GM12878 (cell line): ENCODE measurements at regions not wholly inside any gene's neighbourhood (a gene's known extent, or its start where the extent isn't known, plus 50 kb on each side); places are given as distances from the start of the nearest gene placed in this dataset.

Experiments used
- DPF2 ChIP-seq: fragments of 450-650 bp; IDR thresholded peaks from 2 replicates; pipeline ENCODE4 v1.6.1; 2017; ENCODE audit warnings: mild to moderate bottlenecking
- MTA3 ChIP-seq: IDR thresholded peaks from 2 replicates; pipeline ENCODE4 v1.6.1; 2012; ENCODE audit warnings: low read length, inconsistent platforms, borderline replicate concordance
- RFX5 ChIP-seq: IDR thresholded peaks from 2 replicates; pipeline ENCODE4 v1.6.1; 2011; ENCODE audit warnings: low read depth, low read length, improper control_type of control experiment
- TCF7 ChIP-seq: IDR thresholded peaks from 2 replicates; pipeline ENCODE4 v1.6.1; 2014; ENCODE audit warnings: antibody characterized with exemption, borderline replicate concordance
- ZNF384 ChIP-seq: IDR thresholded peaks from 2 replicates; pipeline ENCODE4 v1.6.1; 2012; ENCODE audit warnings: low read depth, mild to moderate bottlenecking, low read length, improper control_type of control experiment, borderline replicate concordance
- TF ChIP-seq, protein P1 (sequence below), 3 experiments: IDR thresholded peaks in 2 of 3; conservative IDR thresholded peaks in 1 of 3; 2 replicates each; pipeline ENCODE4 v1.5.1; 2011; ENCODE audit warnings: low read depth in 3 of 3, low read length in 3 of 3, mild to moderate bottlenecking in 3 of 3, control low read depth in 2 of 3, moderate library complexity in 2 of 3, inconsistent platforms in 1 of 3, mixed read lengths in 1 of 3; ENCODE audit not compliant: control insufficient read depth in 2 of 3, insufficient read depth in 1 of 3; ENCODE audit errors: extremely low read depth in 1 of 3
- TF ChIP-seq, protein P2 (sequence below): IDR thresholded peaks from 2 replicates; pipeline ENCODE4 v1.6.1; 2011; ENCODE audit warnings: low read depth, mild to moderate bottlenecking, low read length, moderate library complexity, borderline replicate concordance; ENCODE audit errors: extremely low read depth
- TF ChIP-seq, protein P3 (sequence below): fragments of 450-650 bp; conservative IDR thresholded peaks from 2 replicates; pipeline ENCODE4 v1.6.1; 2017; ENCODE audit warnings: mild to moderate bottlenecking, moderate library complexity
- TF ChIP-seq, protein P4 (sequence below): IDR thresholded peaks from 2 replicates; pipeline ENCODE4 v1.6.1; 2012; ENCODE audit warnings: low read depth, low read length, improper control_type of control experiment
- TF ChIP-seq, protein P5 (sequence below): fragments of 450-650 bp; IDR thresholded peaks from 2 replicates; pipeline ENCODE4 v1.6.1; 2017; ENCODE audit warnings: mild to moderate bottlenecking, moderate library complexity

DNA sequence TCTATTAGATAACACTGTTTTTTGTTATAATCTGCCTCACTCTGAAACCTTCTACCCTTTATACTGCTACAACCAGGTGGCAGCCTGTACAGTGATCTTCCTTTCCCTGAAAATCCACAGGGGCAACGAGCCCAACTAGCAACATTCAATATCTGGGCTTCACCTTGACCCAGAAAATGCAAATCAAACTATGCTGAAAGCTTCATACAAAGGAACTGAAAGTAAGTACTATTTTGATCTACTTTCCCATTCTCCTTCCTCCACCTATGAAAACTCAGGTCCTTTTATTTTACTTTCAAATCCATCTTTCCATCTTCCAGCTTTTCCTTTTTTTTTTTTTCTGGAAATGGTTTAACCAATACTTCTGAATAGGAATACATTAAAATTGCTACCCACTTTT, 175.8 kb upstream of the CCDC150 start:
- TF ChIP-seq RFX5 (no peak), TCF7 (no peak), ZNF384 (no peak), MTA3 (no peak), DPF2 (no peak)
- TF ChIP-seq, protein P1, sequence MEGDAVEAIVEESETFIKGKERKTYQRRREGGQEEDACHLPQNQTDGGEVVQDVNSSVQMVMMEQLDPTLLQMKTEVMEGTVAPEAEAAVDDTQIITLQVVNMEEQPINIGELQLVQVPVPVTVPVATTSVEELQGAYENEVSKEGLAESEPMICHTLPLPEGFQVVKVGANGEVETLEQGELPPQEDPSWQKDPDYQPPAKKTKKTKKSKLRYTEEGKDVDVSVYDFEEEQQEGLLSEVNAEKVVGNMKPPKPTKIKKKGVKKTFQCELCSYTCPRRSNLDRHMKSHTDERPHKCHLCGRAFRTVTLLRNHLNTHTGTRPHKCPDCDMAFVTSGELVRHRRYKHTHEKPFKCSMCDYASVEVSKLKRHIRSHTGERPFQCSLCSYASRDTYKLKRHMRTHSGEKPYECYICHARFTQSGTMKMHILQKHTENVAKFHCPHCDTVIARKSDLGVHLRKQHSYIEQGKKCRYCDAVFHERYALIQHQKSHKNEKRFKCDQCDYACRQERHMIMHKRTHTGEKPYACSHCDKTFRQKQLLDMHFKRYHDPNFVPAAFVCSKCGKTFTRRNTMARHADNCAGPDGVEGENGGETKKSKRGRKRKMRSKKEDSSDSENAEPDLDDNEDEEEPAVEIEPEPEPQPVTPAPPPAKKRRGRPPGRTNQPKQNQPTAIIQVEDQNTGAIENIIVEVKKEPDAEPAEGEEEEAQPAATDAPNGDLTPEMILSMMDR (IDR thresholded peaks at IDR 0.05 in 2 of 3, conservative IDR thresholded peaks at IDR 0.05 in 1 of 3; ENCODE audit: control insufficient read depth in 2 of 3, extremely low read depth in 1 of 3, insufficient read depth in 1 of 3, low read depth in 3 of 3, low read length in 3 of 3), result no peak
- TF ChIP-seq, protein P2, sequence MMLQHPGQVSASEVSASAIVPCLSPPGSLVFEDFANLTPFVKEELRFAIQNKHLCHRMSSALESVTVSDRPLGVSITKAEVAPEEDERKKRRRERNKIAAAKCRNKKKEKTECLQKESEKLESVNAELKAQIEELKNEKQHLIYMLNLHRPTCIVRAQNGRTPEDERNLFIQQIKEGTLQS, result no peak
- TF ChIP-seq, protein P3, sequence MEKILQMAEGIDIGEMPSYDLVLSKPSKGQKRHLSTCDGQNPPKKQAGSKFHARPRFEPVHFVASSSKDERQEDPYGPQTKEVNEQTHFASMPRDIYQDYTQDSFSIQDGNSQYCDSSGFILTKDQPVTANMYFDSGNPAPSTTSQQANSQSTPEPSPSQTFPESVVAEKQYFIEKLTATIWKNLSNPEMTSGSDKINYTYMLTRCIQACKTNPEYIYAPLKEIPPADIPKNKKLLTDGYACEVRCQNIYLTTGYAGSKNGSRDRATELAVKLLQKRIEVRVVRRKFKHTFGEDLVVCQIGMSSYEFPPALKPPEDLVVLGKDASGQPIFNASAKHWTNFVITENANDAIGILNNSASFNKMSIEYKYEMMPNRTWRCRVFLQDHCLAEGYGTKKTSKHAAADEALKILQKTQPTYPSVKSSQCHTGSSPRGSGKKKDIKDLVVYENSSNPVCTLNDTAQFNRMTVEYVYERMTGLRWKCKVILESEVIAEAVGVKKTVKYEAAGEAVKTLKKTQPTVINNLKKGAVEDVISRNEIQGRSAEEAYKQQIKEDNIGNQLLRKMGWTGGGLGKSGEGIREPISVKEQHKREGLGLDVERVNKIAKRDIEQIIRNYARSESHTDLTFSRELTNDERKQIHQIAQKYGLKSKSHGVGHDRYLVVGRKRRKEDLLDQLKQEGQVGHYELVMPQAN, result no peak
- TF ChIP-seq, protein P4, sequence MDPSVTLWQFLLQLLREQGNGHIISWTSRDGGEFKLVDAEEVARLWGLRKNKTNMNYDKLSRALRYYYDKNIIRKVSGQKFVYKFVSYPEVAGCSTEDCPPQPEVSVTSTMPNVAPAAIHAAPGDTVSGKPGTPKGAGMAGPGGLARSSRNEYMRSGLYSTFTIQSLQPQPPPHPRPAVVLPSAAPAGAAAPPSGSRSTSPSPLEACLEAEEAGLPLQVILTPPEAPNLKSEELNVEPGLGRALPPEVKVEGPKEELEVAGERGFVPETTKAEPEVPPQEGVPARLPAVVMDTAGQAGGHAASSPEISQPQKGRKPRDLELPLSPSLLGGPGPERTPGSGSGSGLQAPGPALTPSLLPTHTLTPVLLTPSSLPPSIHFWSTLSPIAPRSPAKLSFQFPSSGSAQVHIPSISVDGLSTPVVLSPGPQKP, result no peak
- TF ChIP-seq, protein P5, sequence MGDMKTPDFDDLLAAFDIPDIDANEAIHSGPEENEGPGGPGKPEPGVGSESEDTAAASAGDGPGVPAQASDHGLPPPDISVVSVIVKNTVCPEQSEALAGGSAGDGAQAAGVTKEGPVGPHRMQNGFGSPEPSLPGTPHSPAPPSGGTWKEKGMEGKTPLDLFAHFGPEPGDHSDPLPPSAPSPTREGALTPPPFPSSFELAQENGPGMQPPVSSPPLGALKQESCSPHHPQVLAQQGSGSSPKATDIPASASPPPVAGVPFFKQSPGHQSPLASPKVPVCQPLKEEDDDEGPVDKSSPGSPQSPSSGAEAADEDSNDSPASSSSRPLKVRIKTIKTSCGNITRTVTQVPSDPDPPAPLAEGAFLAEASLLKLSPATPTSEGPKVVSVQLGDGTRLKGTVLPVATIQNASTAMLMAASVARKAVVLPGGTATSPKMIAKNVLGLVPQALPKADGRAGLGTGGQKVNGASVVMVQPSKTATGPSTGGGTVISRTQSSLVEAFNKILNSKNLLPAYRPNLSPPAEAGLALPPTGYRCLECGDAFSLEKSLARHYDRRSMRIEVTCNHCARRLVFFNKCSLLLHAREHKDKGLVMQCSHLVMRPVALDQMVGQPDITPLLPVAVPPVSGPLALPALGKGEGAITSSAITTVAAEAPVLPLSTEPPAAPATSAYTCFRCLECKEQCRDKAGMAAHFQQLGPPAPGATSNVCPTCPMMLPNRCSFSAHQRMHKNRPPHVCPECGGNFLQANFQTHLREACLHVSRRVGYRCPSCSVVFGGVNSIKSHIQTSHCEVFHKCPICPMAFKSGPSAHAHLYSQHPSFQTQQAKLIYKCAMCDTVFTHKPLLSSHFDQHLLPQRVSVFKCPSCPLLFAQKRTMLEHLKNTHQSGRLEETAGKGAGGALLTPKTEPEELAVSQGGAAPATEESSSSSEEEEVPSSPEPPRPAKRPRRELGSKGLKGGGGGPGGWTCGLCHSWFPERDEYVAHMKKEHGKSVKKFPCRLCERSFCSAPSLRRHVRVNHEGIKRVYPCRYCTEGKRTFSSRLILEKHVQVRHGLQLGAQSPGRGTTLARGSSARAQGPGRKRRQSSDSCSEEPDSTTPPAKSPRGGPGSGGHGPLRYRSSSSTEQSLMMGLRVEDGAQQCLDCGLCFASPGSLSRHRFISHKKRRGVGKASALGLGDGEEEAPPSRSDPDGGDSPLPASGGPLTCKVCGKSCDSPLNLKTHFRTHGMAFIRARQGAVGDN, result no peak
